ENCODE measurements at regions not wholly inside any gene's neighbourhood (a gene's known extent, or its start where the extent isn't known, plus 50 kb on each side); places are given as distances from the start of the nearest gene placed in this dataset.

GRCh38 chr2:236394571-236394970 is 130.4 kb upstream of the ASB18 start:
- TF ChIP-seq CTCF (IDR thresholded peaks at IDR 0.05) (no peak), POLR2A (IDR thresholded peaks at IDR 0.05) (no peak)
